NCI-H2107 (cell line): ENCODE measurements at regions not wholly inside any gene's neighbourhood (a gene's known extent, or its start where the extent isn't known, plus 50 kb on each side); places are given as distances from the start of the nearest gene placed in this dataset.

Source experiments
- DNase-seq: peaks from one replicate; lab custom pipeline; 2025; lab: John Stamatoyannopoulos, UW

GRCh38 chr20:11826334-11826733 is 91.4 kb upstream of the BTBD3 start:
- no peak for DNase-seq

DNA sequence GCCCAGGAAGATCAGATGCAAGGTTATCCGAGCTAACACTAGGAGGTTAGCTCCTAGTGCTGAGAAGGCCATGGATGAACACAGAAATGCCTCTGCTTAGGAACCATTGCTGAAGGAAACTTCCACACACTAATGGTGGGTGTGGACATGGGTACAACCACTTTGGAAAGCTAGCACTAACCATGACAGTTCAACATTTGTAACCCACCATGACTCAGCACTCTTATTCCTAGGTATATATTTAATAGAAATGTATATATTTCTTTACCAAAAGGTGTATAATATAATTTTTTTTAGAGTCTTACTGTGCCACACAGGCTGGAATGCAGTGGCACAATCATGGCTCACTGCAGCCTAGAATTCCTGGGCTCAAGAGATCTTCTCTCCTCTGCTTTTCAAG is 85.3 kb upstream of the BTBD3 start:
- DNase-seq = no peak

DNA sequence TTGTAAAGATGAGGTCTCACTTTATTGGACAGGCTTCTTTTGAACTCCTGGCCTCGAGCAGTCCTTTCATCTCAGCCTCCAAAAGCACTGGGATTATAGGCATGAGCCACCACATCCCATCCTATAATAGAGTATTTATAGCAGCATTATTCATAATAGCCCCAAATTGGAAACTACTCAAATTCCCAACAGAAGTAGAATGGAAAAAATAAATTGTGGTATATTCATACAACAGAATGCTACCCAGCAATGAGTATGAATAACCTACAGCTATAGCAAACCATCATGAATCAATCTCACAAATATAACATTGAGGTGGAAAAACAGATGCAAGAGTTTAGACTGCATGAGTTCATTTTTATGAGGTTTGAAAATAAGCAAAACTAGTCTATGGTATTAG is 84.8 kb upstream of the BTBD3 start:
- no peak for DNase-seq

DNA sequence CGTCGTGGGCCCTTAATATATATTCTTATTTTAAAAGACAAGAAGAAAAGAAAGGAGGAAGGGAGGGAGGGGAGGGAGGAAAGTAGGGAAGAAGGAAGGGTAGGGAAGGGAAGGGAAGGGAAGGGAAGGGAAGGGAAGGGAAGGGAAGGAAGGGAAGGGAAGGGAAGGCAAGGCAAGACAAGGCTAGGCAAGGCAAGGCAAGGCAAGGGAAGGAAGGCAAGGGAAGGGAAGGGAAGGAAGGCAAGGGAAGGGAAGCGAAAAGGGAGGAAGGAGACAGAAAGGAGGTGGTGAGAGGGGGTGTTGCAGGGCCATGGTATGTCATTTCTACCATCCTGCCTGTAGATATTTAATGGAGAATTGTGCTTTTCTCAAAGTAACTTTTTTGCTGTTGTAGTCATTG is 83.9 kb upstream of the BTBD3 start:
- no peak for DNase-seq

GRCh38 chr20:11838076-11838636 is 79.5 kb upstream of the BTBD3 start:
- no peak for DNase-seq

GRCh38 chr20:11841972-11842461 is 75.7 kb upstream of the BTBD3 start:
- no peak for DNase-seq

DNA sequence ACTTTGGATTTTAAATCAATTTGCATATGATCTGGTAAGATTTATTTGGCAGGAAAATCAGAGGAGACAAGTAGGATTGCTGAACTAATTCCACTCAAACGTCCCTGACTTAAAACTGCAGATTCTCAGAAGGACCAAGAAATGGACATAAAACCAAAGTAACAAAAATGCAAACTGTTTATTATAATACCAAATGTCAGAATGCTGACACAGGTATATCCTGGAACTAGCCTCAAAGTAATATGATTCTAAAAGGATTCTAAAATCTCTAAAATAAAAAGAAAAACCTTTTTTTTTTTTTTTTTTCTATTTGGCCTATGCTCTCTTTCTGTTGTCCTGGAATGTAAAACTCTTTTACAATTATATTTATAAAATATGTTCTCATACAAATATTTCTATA is 74.4 kb upstream of the BTBD3 start:
- no peak for DNase-seq

GRCh38 chr20:11844691-11845090 is 73.0 kb upstream of the BTBD3 start:
- DNase-seq = no peak

DNA sequence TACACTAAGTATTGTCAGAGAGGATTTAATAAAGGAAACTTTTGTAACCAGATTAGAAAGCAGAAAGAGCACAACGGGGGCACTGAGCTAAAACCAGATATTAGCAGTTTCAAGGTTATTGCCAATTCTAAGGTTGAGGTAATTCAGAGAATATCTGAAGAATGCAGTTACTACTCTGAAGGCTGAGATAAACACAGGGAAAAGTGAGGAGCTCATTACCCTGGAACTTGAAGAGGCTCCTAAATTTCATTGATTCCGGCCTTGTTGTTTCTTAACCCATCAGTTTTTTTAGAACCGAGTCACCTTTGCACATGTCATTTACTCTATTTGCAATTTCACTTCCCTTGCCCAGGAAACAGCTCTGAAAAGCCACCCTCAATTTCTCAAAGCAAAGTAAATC is 72.4 kb upstream of the BTBD3 start:
- DNase-seq = no peak

DNA sequence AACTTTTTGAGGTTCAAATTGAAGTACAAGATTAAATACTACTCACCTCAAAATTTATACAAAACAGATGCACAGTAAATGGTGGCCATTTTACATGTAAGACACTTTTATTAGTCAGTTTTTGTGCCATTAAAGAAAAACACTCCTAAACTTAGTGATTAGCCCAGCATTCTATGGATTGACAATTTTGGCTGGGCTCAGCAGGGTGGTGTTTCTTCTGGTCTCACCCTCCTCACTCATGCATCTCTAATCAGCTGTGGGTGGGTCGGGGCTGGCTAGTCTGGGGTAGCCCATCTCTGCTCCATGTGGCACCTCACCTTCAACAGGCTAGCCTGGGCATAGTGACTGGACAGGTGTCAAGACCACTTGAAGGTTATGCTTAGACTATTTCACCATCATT is 71.6 kb upstream of the BTBD3 start:
- DNase-seq = no peak

DNA sequence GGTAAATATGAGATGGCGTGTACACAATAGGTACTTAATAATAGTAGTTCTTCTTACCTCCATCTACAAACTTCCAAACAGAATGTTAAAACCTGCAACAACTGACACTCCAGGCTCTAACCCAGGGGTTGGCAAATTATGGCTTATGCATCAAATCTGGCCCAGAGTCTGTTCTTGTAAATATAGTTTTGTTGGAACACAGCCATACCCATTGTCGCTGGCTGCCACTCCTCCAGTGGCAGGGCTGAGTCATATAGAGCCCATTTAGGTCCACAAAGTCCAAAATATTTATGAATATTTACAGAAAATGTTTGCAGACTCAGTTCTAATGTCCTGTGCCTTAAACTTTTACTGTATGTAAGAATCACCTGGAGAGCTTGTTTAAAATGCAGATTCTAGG is 69.9 kb upstream of the BTBD3 start:
- DNase-seq = no peak

DNA sequence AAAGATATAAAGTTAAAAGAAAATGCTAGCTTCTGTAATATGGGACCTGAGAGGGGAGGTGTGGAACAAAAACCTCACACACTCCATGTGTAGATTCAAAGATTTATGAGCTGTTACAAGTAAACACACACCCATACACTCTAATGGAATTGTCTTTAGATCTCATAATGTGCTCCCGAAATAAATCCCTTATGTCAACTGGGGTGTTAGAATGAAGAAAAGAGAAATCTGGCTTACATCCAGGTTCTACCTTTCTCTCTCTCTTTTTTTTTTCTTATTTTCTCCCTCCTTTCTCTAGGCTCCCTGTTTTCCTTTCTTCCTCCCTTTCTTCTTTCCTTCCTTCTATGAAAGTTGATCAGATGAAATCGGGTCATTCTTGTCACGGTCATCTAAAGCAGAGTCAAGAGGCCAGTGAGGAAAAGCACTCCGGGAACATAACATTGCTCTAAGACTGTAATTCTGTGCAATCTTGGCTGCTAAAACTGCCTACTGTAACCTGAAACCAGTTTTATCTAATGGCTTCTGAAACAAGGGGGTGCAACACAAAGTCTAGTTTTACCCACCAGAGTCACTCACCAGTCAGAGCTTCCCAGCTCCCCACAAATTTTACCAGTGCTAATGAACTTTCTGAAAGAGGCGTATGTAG is 68.3 kb upstream of the BTBD3 start:
- DNase-seq = no peak

- DNase-seq = no peak
Observed at GRCh38 chr20:11849976-11850670, 67.6 kb upstream of the BTBD3 start.

DNA sequence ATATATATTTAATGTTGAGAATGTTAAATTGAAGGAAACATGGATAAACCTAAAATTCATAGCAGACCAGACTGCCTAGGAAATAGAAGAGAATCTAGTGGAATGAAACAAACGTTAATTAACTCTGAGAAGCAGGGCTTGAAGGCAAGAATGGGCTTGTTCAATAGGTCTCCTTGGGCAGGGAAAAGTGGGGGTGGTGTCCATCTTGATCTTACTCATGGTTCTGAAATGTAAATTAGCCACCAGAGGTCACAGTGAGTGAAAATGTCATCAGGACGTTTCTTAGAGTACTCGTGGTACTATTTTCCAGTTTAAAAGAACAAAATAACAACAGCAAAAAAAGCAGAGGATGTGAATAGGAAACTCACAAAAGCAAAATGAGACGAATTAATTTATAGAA is 66.8 kb upstream of the BTBD3 start:
- no peak for DNase-seq

DNA sequence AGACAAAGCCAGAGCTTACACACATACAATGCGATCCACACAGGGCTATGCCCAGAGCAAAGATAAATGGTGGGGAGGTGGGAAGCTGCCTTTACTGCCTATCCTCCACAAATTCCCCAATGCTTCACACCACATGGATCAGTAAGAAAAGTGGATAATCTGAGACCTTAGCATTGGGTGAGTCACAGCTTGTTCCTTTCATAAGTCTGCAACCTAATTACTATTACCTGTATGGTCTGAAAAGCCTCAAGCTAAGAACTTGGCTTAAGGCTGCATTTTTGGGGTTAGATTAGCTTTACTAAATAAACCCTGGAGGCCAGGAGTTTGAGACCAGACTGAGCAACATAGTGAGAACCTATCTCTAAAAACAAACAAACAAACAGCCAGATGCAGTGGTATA is 66.0 kb upstream of the BTBD3 start:
- no peak for DNase-seq

GRCh38 chr20:11852189-11852588 is 65.5 kb upstream of the BTBD3 start:
- DNase-seq = no peak

DNA sequence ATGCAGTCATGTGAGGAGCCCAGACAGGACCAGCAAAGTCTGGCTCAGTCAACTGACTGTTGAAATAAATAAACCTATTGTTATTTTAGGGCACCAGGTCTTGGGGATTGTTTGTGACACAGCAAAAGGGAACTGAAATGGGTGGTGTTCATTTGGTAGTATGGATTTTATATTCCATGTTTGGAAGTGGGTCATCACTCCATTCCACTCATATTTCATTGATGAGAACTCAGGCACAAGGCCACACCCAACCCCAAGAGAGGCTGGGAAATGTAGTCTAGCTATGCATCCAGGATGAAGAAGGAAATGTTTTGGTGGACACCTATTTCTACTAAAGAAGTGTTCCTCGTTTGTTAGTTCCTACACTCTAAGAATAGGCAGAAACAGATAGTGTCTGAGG is 64.9 kb upstream of the BTBD3 start:
- DNase-seq = no peak

DNA sequence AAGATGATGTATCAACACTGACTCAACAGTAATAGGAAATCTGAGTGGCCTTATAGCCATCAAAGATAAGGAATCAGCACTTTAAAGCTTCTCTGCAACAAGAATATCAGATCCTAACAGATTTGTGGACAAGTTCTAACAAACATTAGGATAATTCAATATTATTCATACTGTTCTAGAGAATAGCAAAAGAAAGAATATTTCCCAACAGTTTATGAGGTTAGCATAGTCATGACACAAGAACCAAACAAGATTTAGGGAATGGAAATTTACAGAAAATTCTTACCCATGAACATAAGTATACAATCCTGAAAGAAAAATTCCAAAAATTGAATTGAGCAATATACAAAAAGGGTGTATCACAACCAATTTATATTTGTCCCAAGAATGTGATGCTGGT is 64.3 kb upstream of the BTBD3 start:
- no peak for DNase-seq

DNA sequence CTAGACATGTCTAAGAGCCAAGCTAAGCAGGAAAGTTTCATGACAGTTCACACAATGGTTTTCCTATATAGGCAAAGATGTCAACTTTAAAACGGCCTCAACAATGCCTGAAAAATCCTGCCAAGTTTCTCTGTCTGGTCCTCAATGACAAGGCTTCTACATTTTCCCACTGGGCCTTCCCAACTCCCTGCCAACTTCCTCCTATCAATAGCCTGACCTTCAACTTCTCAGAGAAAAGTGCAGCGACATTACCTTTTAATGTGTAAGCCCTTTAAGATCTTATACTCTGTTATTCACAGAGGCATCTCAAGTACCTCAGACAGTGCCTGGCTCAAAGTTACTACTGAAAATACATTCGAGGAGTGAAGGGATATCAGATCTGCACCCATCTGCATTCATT is 56.2 kb upstream of the BTBD3 start:
- no peak for DNase-seq

- no peak for DNase-seq
Observed at GRCh38 chr20:11867291-11867919, 50.3 kb upstream of the BTBD3 start.
